ENCODE measurements at regions not wholly inside any gene's neighbourhood (a gene's known extent, or its start where the extent isn't known, plus 50 kb on each side); places are given as distances from the start of the nearest gene placed in this dataset.

DNA sequence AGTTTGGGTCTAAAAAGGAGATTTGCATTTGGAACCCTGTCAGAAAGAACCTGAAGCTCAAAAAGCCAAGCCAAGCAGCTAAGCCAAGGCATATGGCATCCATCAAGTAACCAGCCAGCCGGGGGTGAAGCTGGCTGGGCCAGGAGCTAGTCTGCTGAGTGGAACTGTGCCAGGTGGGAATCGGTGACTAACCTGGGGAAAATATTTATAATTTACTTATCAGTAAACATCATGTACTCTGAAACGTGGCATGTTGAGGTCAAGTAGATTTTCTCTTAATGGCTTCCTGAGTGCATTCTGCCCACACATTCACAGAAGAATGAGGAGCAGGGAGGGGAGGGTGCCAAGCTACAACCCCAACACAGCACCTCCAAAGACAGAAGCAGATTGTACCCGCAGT lies 70.5 kb upstream of the SESN3 start:
- Histone ChIP-seq H3K9me3 (no peaks in the 10 kb centered on the region), H3K4me3 (no peak overlapping the region), H3K27ac (no peak overlapping the region), H3K4me1 (no peaks in the 10 kb centered on the region), H3K36me3 (no peaks in the 10 kb centered on the region), H3K27me3 (no peaks in the 10 kb centered on the region)
- no peak for TF ChIP-seq POLR2A (IDR thresholded peaks at IDR 0.05)
- TF ChIP-seq POLR2AphosphoS5 (IDR thresholded peaks at IDR 0.05; ENCODE audit: insufficient read depth in 1 of 2, low read depth in 1 of 2) = no peak
- TF ChIP-seq, protein P1, sequence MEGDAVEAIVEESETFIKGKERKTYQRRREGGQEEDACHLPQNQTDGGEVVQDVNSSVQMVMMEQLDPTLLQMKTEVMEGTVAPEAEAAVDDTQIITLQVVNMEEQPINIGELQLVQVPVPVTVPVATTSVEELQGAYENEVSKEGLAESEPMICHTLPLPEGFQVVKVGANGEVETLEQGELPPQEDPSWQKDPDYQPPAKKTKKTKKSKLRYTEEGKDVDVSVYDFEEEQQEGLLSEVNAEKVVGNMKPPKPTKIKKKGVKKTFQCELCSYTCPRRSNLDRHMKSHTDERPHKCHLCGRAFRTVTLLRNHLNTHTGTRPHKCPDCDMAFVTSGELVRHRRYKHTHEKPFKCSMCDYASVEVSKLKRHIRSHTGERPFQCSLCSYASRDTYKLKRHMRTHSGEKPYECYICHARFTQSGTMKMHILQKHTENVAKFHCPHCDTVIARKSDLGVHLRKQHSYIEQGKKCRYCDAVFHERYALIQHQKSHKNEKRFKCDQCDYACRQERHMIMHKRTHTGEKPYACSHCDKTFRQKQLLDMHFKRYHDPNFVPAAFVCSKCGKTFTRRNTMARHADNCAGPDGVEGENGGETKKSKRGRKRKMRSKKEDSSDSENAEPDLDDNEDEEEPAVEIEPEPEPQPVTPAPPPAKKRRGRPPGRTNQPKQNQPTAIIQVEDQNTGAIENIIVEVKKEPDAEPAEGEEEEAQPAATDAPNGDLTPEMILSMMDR (IDR thresholded peaks at IDR 0.05) = no peak
- no peak for DNase-seq (ENCODE audit: extremely low spot score in 2 of 2)
- intact Hi-C loops (cut with DNase I) = no loop called here

DNA sequence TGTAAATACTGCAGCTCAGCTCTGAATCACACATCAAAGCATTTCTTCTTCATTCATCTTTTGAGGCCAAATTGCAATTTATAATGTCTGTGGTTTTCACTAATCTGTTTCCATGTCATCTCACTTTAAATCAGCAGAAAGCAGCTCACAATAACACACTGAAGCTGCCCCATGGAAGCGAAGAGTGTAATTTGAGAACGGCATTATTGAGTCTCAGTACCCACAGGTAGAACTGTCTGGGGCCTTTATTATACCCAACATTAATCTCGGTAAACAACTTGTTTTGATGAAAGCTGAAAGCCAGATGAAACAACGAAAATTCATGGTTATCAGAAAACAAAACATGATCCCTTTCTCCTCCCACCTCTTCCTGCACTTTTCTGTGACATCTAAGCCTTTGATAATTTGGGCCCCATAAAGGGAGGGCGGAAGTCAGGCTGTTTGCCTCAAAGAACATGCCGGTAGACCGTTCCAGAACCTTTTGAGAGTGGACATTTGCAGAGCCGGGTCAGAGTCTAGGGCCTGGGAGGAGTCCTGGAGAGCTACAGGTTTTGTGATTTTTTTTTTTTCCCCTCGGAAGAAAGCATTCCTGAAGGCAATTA lies 68.2 kb upstream of the SESN3 start:
- TF ChIP-seq, protein P1 (IDR thresholded peaks at IDR 0.05) = no peak
- TF ChIP-seq POLR2A (IDR thresholded peaks at IDR 0.05) (no peak), POLR2AphosphoS5 (IDR thresholded peaks at IDR 0.05; ENCODE audit: insufficient read depth in 1 of 2, low read depth in 1 of 2) (no peak)
- intact Hi-C loops (cut with DNase I) = no loop called here
- H3K9me3 ChIP-seq = no peaks in the 10 kb centered on the region
- H3K27ac ChIP-seq = no peak overlapping the region
- H3K4me1 ChIP-seq = no peaks in the 10 kb centered on the region
- DNase-seq (ENCODE audit: extremely low spot score in 2 of 2) = no peak
- no peaks in the 10 kb centered on the region for H3K36me3 ChIP-seq
- no peak overlapping the region for H3K4me3 ChIP-seq
- no peaks in the 10 kb centered on the region for H3K27me3 ChIP-seq

DNA sequence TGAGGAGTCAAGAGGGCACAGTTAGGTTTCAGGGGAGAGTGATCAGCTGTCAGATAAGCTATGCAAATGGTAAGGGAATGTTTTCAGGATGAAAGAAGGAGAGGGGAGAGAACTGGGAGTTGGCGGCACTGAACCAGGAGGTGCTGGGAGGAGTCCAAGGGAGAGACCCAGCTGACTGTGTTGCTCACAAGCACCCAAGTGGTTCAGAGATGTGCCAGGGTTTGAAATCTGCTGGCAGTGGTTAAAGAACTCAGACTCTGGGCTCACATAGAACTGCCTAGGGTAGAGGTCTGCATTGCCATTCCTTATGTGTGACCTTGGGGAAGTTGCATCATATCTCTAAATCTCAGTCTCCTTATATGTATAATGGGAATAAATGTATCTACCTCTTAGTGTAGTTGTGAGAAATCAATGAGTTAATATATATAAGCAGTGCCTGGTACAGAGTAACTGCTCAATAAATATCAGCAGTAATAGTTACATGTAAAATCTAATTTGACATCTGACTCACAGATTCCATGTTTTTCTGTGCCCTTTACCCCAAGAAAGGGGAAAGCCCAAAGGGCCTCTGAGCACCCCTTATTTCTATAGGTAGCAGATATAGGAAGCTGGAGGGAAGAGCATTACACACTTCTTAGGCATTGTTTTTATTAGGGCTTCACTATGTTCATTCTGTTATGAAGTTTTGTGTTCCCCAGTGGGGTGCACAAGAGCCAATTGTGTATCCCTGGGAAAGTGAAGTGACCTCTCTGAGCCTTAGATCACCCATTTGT lies 66.9 kb upstream of the SESN3 start:
- Histone ChIP-seq H3K27me3 (no peaks in the 10 kb centered on the region), H3K27ac (no peak overlapping the region), H3K36me3 (no peaks in the 10 kb centered on the region), H3K9me3 (no peaks in the 10 kb centered on the region), H3K4me1 (no peaks in the 10 kb centered on the region), H3K4me3 (no peak overlapping the region)
- no peak for TF ChIP-seq POLR2AphosphoS5 (IDR thresholded peaks at IDR 0.05; ENCODE audit: insufficient read depth in 1 of 2, low read depth in 1 of 2)
- TF ChIP-seq, protein P1 (IDR thresholded peaks at IDR 0.05) = no peak
- TF ChIP-seq POLR2A (IDR thresholded peaks at IDR 0.05) = no peak
- intact Hi-C loops (cut with DNase I) = no loop called here
- DNase-seq (ENCODE audit: extremely low spot score in 2 of 2) = no peak

DNA sequence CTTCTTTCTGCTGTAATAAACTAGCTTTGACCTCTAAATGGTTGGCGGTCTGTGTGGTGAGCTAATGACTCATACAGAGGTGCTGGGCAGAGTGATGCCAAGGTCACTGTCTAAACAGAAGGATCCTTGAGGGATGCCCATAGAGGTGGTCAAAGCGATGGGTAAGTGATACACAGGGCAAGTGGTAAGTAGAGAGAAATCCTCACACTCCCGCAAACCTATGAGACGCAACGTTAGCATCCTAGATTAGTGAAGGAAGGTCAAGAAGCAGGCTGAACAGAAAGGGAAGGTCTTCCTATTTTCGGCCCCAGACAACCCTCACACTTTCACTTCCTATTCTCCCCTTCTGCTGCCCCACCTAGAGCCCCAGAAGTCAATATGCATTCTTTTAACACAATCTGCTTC lies 65.6 kb upstream of the SESN3 start:
- H3K27ac ChIP-seq = no peak overlapping the region
- no peak for DNase-seq (ENCODE audit: extremely low spot score in 2 of 2)
- intact Hi-C loops (cut with DNase I) = no loop called here
- no peaks in the 10 kb centered on the region for H3K9me3 ChIP-seq
- no peak for TF ChIP-seq POLR2A (IDR thresholded peaks at IDR 0.05)
- TF ChIP-seq, protein P1 (IDR thresholded peaks at IDR 0.05) = no peak
- TF ChIP-seq POLR2AphosphoS5 (IDR thresholded peaks at IDR 0.05; ENCODE audit: insufficient read depth in 1 of 2, low read depth in 1 of 2) = no peak
- no peaks in the 10 kb centered on the region for H3K27me3 ChIP-seq
- no peaks in the 10 kb centered on the region for H3K36me3 ChIP-seq
- no peaks in the 10 kb centered on the region for H3K4me1 ChIP-seq
- H3K4me3 ChIP-seq = no peak overlapping the region

DNA sequence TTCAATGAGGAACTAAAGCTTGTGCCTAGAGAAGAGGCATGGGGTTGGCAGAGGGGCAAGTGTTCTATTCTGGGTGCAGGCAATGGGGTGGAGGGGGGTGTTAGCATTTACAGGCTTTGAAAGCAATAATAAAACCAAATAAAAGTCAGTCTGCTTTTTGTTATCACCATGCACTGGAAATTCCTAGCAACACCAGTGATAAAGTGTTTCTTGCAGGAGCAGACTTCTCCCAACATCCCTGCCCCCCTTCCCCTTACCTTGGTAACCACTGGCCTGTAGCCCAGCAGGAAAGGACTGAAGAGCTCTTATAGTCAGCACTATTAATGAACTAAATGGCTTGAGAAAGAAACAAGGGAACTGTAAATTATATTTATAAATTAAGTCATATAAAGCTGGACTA lies 65.2 kb upstream of the SESN3 start:
- Histone ChIP-seq H3K4me3 (no peak overlapping the region), H3K27me3 (no peaks in the 10 kb centered on the region), H3K9me3 (no peaks in the 10 kb centered on the region), H3K4me1 (no peaks in the 10 kb centered on the region), H3K36me3 (no peaks in the 10 kb centered on the region), H3K27ac (no peak overlapping the region)
- intact Hi-C loops (cut with DNase I) = no loop called here
- no peak for TF ChIP-seq POLR2AphosphoS5 (IDR thresholded peaks at IDR 0.05; ENCODE audit: insufficient read depth in 1 of 2, low read depth in 1 of 2)
- TF ChIP-seq, protein P1 (IDR thresholded peaks at IDR 0.05) = no peak
- TF ChIP-seq POLR2A (IDR thresholded peaks at IDR 0.05) = no peak
- DNase-seq (ENCODE audit: extremely low spot score in 2 of 2) = no peak
